Occipital lobe (tissue), 1 donor: ENCODE measurements at regions not wholly inside any gene's neighbourhood (a gene's known extent, or its start where the extent isn't known, plus 50 kb on each side); places are given as distances from the start of the nearest gene placed in this dataset.
A peak's percentile ranks its signal among the peaks of the same experiment; 100 is the strongest.
"Not testable (repeated sequence)": the region's sequence is repeated elsewhere in the genome, so short reads cannot be mapped to it uniquely, and the experiment has no call there.

Experiments
- DNase-seq: peaks from one replicate; lab custom pipeline; 2025; lab: John Stamatoyannopoulos, UW

GRCh38 chr9:31519826-31520225, 864.6 kb upstream of the ACO1 start:
- no peak for DNase-seq

- DNase-seq, result no peak
Measured at GRCh38 chr9:31520301-31521085, 864.0 kb upstream of the ACO1 start.

GRCh38 chr9:31535651-31536050, 848.8 kb upstream of the ACO1 start:
- peak; percentile 5 for DNase-seq

GRCh38 chr9:31536471-31536870, 848.0 kb upstream of the ACO1 start:
- DNase-seq, result no peak

GRCh38 chr9:31541721-31542281, 842.6 kb upstream of the ACO1 start:
- peak; percentile 44 for DNase-seq

- no peak for DNase-seq
Measured at GRCh38 chr9:31542384-31543055, 841.9 kb upstream of the ACO1 start.

GRCh38 chr9:31554941-31555340, 829.5 kb upstream of the ACO1 start:
- DNase-seq, result no peak

GRCh38 chr9:31556667-31557463, 827.6 kb upstream of the ACO1 start:
- no peak for DNase-seq

- not testable (repeated sequence) for DNase-seq
Measured at GRCh38 chr9:31572190-31572589, 812.3 kb upstream of the ACO1 start.

GRCh38 chr9:31573561-31573960, 810.9 kb upstream of the ACO1 start:
- no peak for DNase-seq

GRCh38 chr9:31574006-31574765, 810.3 kb upstream of the ACO1 start:
- DNase-seq, result no peak

GRCh38 chr9:31582071-31582470, 802.4 kb upstream of the ACO1 start:
- no peak for DNase-seq

- no peak for DNase-seq
Measured at GRCh38 chr9:31582561-31582960, 801.9 kb upstream of the ACO1 start.

- DNase-seq, result no peak
Measured at GRCh38 chr9:31585158-31585557, 799.3 kb upstream of the ACO1 start.

- no peak for DNase-seq
Measured at GRCh38 chr9:31587146-31587545, 797.3 kb upstream of the ACO1 start.

GRCh38 chr9:31588006-31588405, 796.4 kb upstream of the ACO1 start:
- no peak for DNase-seq

GRCh38 chr9:31588756-31589155, 795.7 kb upstream of the ACO1 start:
- no peak for DNase-seq

GRCh38 chr9:31590091-31590490, 794.4 kb upstream of the ACO1 start:
- DNase-seq, result no peak

- DNase-seq, result not testable (repeated sequence)
Measured at GRCh38 chr9:31597086-31597485, 787.4 kb upstream of the ACO1 start.

- no peak for DNase-seq
Measured at GRCh38 chr9:31597977-31598376, 786.5 kb upstream of the ACO1 start.

- DNase-seq, result no peak
Measured at GRCh38 chr9:31601666-31602065, 782.8 kb upstream of the ACO1 start.
